ENCODE measurements at regions not wholly inside any gene's neighbourhood (a gene's known extent, or its start where the extent isn't known, plus 50 kb on each side); places are given as distances from the start of the nearest gene placed in this dataset.

GRCh38 chr9:1440256-1440655, 390.1 kb downstream of the DMRT2 start:
- Mint-ChIP-seq H3K4me3 (no peak overlapping the region), H3K27me3 (ENCODE audit: insufficient read depth) (no peaks in the 10 kb centered on the region; the same call in 1 of the 2 replicates), H3K9me3 (peaks cover 9% of the 10 kb centered on the region), H3K36me3 (ENCODE audit: low read depth) (no peaks in the 10 kb centered on the region), H3K4me1 (ENCODE audit: low read depth) (no peaks in the 10 kb centered on the region), H3K27ac (no peak overlapping the region)
- DNase-seq: no peak
- no peak for TF ChIP-seq CTCF (IDR thresholded peaks at IDR 0.05)

GRCh38 chr9:1442105-1442504, 391.9 kb downstream of the DMRT2 start:
- Mint-ChIP-seq H3K9me3 (peaks cover 14% of the 10 kb centered on the region), H3K4me3 (no peak overlapping the region), H3K27me3 (ENCODE audit: insufficient read depth) (no peaks in the 10 kb centered on the region; the same call in 1 of the 2 replicates), H3K36me3 (ENCODE audit: low read depth) (no peaks in the 10 kb centered on the region), H3K27ac (no peak overlapping the region), H3K4me1 (ENCODE audit: low read depth) (no peaks in the 10 kb centered on the region)
- no peak for DNase-seq
- no peak for TF ChIP-seq CTCF (IDR thresholded peaks at IDR 0.05)

- Mint-ChIP-seq H3K27me3 (ENCODE audit: insufficient read depth) (no peaks in the 10 kb centered on the region), H3K9me3 (peaks cover 14% of the 10 kb centered on the region), H3K36me3 (ENCODE audit: low read depth) (no peaks in the 10 kb centered on the region), H3K27ac (no peak overlapping the region), H3K4me1 (ENCODE audit: low read depth) (no peaks in the 10 kb centered on the region), H3K4me3 (no peak overlapping the region)
- no peak for DNase-seq
- no peak for TF ChIP-seq CTCF (IDR thresholded peaks at IDR 0.05)
Measured at GRCh38 chr9:1443450-1443849, 393.3 kb downstream of the DMRT2 start.

GRCh38 chr9:1446671-1447070, 396.5 kb downstream of the DMRT2 start:
- no peak overlapping the region for H3K27ac Mint-ChIP-seq
- no peak for TF ChIP-seq CTCF (IDR thresholded peaks at IDR 0.05)
- no peak for DNase-seq
- no peaks in the 10 kb centered on the region for H3K36me3 Mint-ChIP-seq (ENCODE audit: low read depth)
- H3K4me3 Mint-ChIP-seq: no peak overlapping the region
- peaks cover 2% of the 10 kb centered on the region for H3K27me3 Mint-ChIP-seq (ENCODE audit: insufficient read depth)
- H3K9me3 Mint-ChIP-seq: peaks cover 7% of the 10 kb centered on the region
- no peaks in the 10 kb centered on the region for H3K4me1 Mint-ChIP-seq (ENCODE audit: low read depth)

GRCh38 chr9:1453636-1454035, 403.5 kb downstream of the DMRT2 start:
- Mint-ChIP-seq H3K27ac (no peak overlapping the region), H3K27me3 (ENCODE audit: insufficient read depth) (peaks cover 8% of the 10 kb centered on the region), H3K9me3 (no peaks in the 10 kb centered on the region), H3K36me3 (ENCODE audit: low read depth) (no peaks in the 10 kb centered on the region), H3K4me3 (no peak overlapping the region), H3K4me1 (ENCODE audit: low read depth) (peaks cover 6% of the 10 kb centered on the region)
- TF ChIP-seq CTCF (IDR thresholded peaks at IDR 0.05): no peak
- DNase-seq: no peak

- H3K36me3 Mint-ChIP-seq (ENCODE audit: low read depth): no peaks in the 10 kb centered on the region
- no peaks in the 10 kb centered on the region for H3K9me3 Mint-ChIP-seq
- DNase-seq: no peak
- TF ChIP-seq CTCF (IDR thresholded peaks at IDR 0.05): no peak
- no peak overlapping the region for H3K4me3 Mint-ChIP-seq
- peaks cover 7% of the 10 kb centered on the region for H3K4me1 Mint-ChIP-seq (ENCODE audit: low read depth)
- H3K27ac Mint-ChIP-seq: no peak overlapping the region
- H3K27me3 Mint-ChIP-seq (ENCODE audit: insufficient read depth): peaks cover 8% of the 10 kb centered on the region
Measured at GRCh38 chr9:1454211-1454610, 404.1 kb downstream of the DMRT2 start.
